ENCODE measurements at regions not wholly inside any gene's neighbourhood (a gene's known extent, or its start where the extent isn't known, plus 50 kb on each side); places are given as distances from the start of the nearest gene placed in this dataset.

DNA sequence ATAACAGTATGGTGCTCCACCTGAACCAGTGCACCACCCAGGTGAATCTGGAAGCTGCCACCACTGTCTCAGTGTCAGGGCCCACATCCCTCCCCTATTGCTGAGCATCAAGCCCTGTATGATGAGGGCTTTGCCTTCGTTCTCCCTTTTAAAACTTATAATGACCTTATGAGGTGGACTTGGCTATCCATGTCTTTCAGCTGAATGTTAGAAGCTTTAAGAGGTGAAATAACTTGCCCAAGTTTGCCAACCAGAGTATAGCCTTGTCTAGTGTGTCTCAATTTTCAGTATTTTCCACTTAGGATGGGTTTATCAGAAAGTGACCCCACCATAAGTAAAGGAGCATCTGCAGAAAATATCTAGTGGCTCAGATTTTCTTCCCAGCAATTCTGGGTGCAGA lies 87.8 kb downstream of the SHOX2 start:
- TF ChIP-seq EP300 (IDR thresholded peaks at IDR 0.05), result no peak
- no peak for TF ChIP-seq POLR2A (IDR thresholded peaks at IDR 0.05)
- TF ChIP-seq CTCF (IDR thresholded peaks at IDR 0.05), result no peak
